H9 (cell line): ENCODE measurements at regions not wholly inside any gene's neighbourhood (a gene's known extent, or its start where the extent isn't known, plus 50 kb on each side); places are given as distances from the start of the nearest gene placed in this dataset.

ENCODE experiments used
- DNase-seq: peaks from one replicate; pipeline ENCODE4 v3.0.0-alpha.2; 2017
- H2AFZ ChIP-seq: one replicate; pipeline ENCODE4 v1.6.1; 2013; ENCODE audit warnings: mild to moderate bottlenecking, low read length, control low read depth, moderate library complexity
- H2AK5ac ChIP-seq: 2 replicates; pipeline ENCODE4 v1.6.1; 2013; ENCODE audit warnings: low read length, control low read depth, mixed read lengths; ENCODE audit not compliant: insufficient read length
- H2BK120ac ChIP-seq: one replicate; pipeline ENCODE4 v1.6.1; 2013; ENCODE audit warnings: low read depth, mild to moderate bottlenecking, low read length, control low read depth, inconsistent platforms; ENCODE audit not compliant: poor library complexity, severe bottlenecking
- H2BK12ac ChIP-seq: 2 replicates; pipeline ENCODE4 v1.6.1; 2013; ENCODE audit warnings: low read length, control low read depth, mixed read lengths, low read depth; ENCODE audit not compliant: insufficient read length
- H2BK15ac ChIP-seq: 2 replicates; pipeline ENCODE4 v1.6.1; 2013; ENCODE audit warnings: low read depth, low read length, control low read depth
- H2BK20ac ChIP-seq: one replicate; pipeline ENCODE4 v1.6.1; 2013; ENCODE audit warnings: low read depth, mild to moderate bottlenecking, low read length, control low read depth, inconsistent platforms; ENCODE audit not compliant: poor library complexity, severe bottlenecking
- H2BK5ac ChIP-seq: 2 replicates; pipeline ENCODE4 v1.6.1; 2013; ENCODE audit warnings: low read length, control low read depth, mixed read lengths; ENCODE audit not compliant: insufficient read length
- H3K14ac ChIP-seq: 2 replicates; pipeline ENCODE4 v1.6.1; 2013; ENCODE audit warnings: low read length, control low read depth; ENCODE audit not compliant: insufficient read depth
- H3K18ac ChIP-seq: 2 replicates; pipeline ENCODE4 v1.6.1; 2013; ENCODE audit warnings: low read depth, mild to moderate bottlenecking, mixed read lengths, low read length, control low read depth; ENCODE audit not compliant: insufficient read length
- H3K23ac ChIP-seq: 2 replicates; pipeline ENCODE4 v1.6.1; 2013; ENCODE audit warnings: low read length, control low read depth, mixed read lengths, low read depth; ENCODE audit not compliant: insufficient read length
- H3K23me2 ChIP-seq: 2 replicates; pipeline ENCODE4 v1.6.1; 2013; ENCODE audit warnings: low read depth, mild to moderate bottlenecking, mixed read lengths, low read length, control low read depth; ENCODE audit not compliant: insufficient read length, poor library complexity, severe bottlenecking
- H3K27ac ChIP-seq: 2 replicates; pipeline ENCODE4 v1.5.1; 2013; ENCODE audit warnings: low read length, control low read depth, mixed read lengths, low read depth; ENCODE audit not compliant: insufficient read length
- H3K27me3 ChIP-seq: 2 replicates; pipeline ENCODE4 v1.6.1; 2013; ENCODE audit warnings: low read length, control low read depth, inconsistent platforms; ENCODE audit not compliant: insufficient read depth
- H3K4ac ChIP-seq: 2 replicates; pipeline ENCODE4 v1.6.1; 2013; ENCODE audit warnings: low read depth, mild to moderate bottlenecking, control low read depth, inconsistent platforms, low read length, moderate library complexity
- H3K4me1 ChIP-seq: 2 replicates; pipeline ENCODE4 v1.6.1; 2013; ENCODE audit warnings: low read length, control low read depth, inconsistent platforms; ENCODE audit not compliant: insufficient read depth
- H3K4me2 ChIP-seq: 2 replicates; pipeline ENCODE4 v1.6.1; 2013; ENCODE audit warnings: low read length, control low read depth, mixed read lengths; ENCODE audit not compliant: insufficient read length, insufficient read depth
- H3K56ac ChIP-seq: 2 replicates; pipeline ENCODE4 v1.6.1; 2013; ENCODE audit warnings: low read depth, mild to moderate bottlenecking, mixed read lengths, low read length, control low read depth; ENCODE audit not compliant: insufficient read length
- H3K79me1 ChIP-seq: 2 replicates; pipeline ENCODE4 v1.6.1; 2013; ENCODE audit warnings: low read depth, mild to moderate bottlenecking, moderate library complexity, low read length, control low read depth, inconsistent platforms; ENCODE audit not compliant: insufficient read depth, poor library complexity, severe bottlenecking
- H3K79me2 ChIP-seq: 2 replicates; pipeline ENCODE4 v1.6.1; 2013; ENCODE audit warnings: low read length, control low read depth, inconsistent platforms; ENCODE audit not compliant: insufficient read depth
- H3K9ac ChIP-seq: 2 replicates; pipeline ENCODE4 v1.6.1; 2013; ENCODE audit warnings: low read length, control low read depth, mixed read lengths; ENCODE audit not compliant: insufficient read length; ENCODE audit errors: extremely low read depth
- H3K9me3 ChIP-seq: one replicate; pipeline ENCODE4 v1.6.1; 2013; ENCODE audit warnings: low read depth, low read length, inconsistent platforms; ENCODE audit not compliant: control insufficient read depth
- H3T11ph ChIP-seq: one replicate; pipeline ENCODE4 v1.6.1; 2013; ENCODE audit warnings: mild to moderate bottlenecking, low read length, control low read depth, inconsistent platforms
- H4K20me1 ChIP-seq: one replicate; pipeline ENCODE4 v1.6.1; 2013; ENCODE audit not compliant: control insufficient read depth, insufficient read length, insufficient read depth
- H4K5ac ChIP-seq: 2 replicates; pipeline ENCODE4 v1.6.1; 2013; ENCODE audit warnings: low read depth, mild to moderate bottlenecking, mixed read lengths, low read length, control low read depth; ENCODE audit not compliant: insufficient read length
- H4K8ac ChIP-seq: replicated peaks from 2 replicates; pipeline ENCODE4 v1.6.1; 2013; ENCODE audit warnings: low read length, control low read depth, mixed read lengths, low read depth; ENCODE audit not compliant: insufficient read length
- H4K91ac ChIP-seq: 2 replicates; pipeline ENCODE4 v1.6.1; 2013; ENCODE audit warnings: low read depth, mild to moderate bottlenecking, moderate library complexity, mixed read lengths, low read length, control low read depth; ENCODE audit not compliant: insufficient read length
- H3K27ac Mint-ChIP-seq, 3 experiments: 2 replicates in 2 of 3; 3 replicates in 1 of 3; pipeline ENCODE4 v1.8.0; 2020 to 2021; ENCODE audit warnings: mixed read lengths in 3 of 3, mild to moderate bottlenecking in 1 of 3, moderate library complexity in 1 of 3
- H3K27me3 Mint-ChIP-seq: 2 replicates; pipeline ENCODE4 v1.8.0; 2021; ENCODE audit warnings: low read depth, mild to moderate bottlenecking, moderate library complexity, mixed read lengths
- H3K36me3 Mint-ChIP-seq, 3 experiments: 2 replicates in 2 of 3; 3 replicates in 1 of 3; pipeline ENCODE4 v1.8.0; 2020 to 2021; ENCODE audit warnings: low read depth in 3 of 3, mixed read lengths in 3 of 3; ENCODE audit not compliant: insufficient read depth in 1 of 3
- H3K4me1 Mint-ChIP-seq, 2 experiments: 2 replicates each; pipeline ENCODE4 v1.8.0; 2020; ENCODE audit warnings: mixed read lengths in 2 of 2
- H3K4me3 Mint-ChIP-seq, 2 experiments: 2 replicates in 1 of 2; 3 replicates in 1 of 2; pipeline ENCODE4 v1.8.0; 2020 to 2021; ENCODE audit warnings: mild to moderate bottlenecking in 2 of 2, mixed read lengths in 2 of 2, moderate library complexity in 1 of 2
- H3K9me3 Mint-ChIP-seq, 2 experiments: 2 replicates in 1 of 2; 3 replicates in 1 of 2; pipeline ENCODE4 v1.8.0; 2020; ENCODE audit warnings: mild to moderate bottlenecking in 2 of 2, mixed read lengths in 2 of 2, moderate library complexity in 1 of 2
- CTCF ChIP-seq: fragments of 200-600 bp; sonication (generic); conservative IDR thresholded peaks from 3 replicates; pipeline ENCODE4 v1.8.0; 2021; ENCODE audit warnings: antibody characterized with exemption, mild to moderate bottlenecking
- WGBS: extraction: QIAGEN DNeasy Blood & Tissue Kit; methylation state at CpG from one replicate; pipeline ENCODE4 v1.1.7; 2013; ENCODE audit warnings: missing lambda C conversion rate, low lambda C conversion rate, mixed read lengths; ENCODE audit not compliant: insufficient read length; ENCODE audit errors: extremely low coverage; 5-methylcytosine and 5-hydroxymethylcytosine counted together

GRCh38 chrX:93419642-93420041 is 253.7 kb downstream of the NAP1L3 start:
- H2AFZ ChIP-seq = no peak overlapping the region
- H3K14ac ChIP-seq = no peak overlapping the region
- no peak overlapping the region for H3K23ac ChIP-seq
- no peak overlapping the region for H3K56ac ChIP-seq
- H3K27me3 ChIP-seq = no peaks in the 10 kb centered on the region
- Mint-ChIP-seq H3K4me3 (no peak overlapping the region), H3K9me3 (peaks cover 0 to 6% of the 10 kb centered on the region in 2 experiments; a peak in 4 of 5 replicates), H3K27me3 (no peaks in the 10 kb centered on the region), H3K4me1 (peaks cover 21 to 26% of the 10 kb centered on the region in 2 experiments), H3K36me3 (peaks cover 0 to 6% (median 0%) of the 10 kb centered on the region in 3 experiments; a peak in 3 of 7 replicates), H3K27ac (peak overlapping the region in 1 of 3 experiments; percentile 20; a peak in 1 of 7 replicates)
- H3K4ac ChIP-seq = no peak overlapping the region
- H2BK5ac ChIP-seq = no peak overlapping the region
- no peaks in the 10 kb centered on the region for H3K79me2 ChIP-seq
- no peak overlapping the region for H2BK15ac ChIP-seq
- H3K23me2 ChIP-seq = no peaks in the 10 kb centered on the region
- H3K9ac ChIP-seq = no peak overlapping the region
- TF ChIP-seq CTCF = no peak
- no peak overlapping the region for H4K91ac ChIP-seq
- no peaks in the 10 kb centered on the region for H3K9me3 ChIP-seq
- H3K4me2 ChIP-seq = no peak overlapping the region
- H2AK5ac ChIP-seq = no peak overlapping the region
- no peak overlapping the region for H4K8ac ChIP-seq
- no peaks in the 10 kb centered on the region for H4K20me1 ChIP-seq
- no peak overlapping the region for H2BK120ac ChIP-seq
- 0 out of 2 replicates have a peak, but pooled peaks cover 2% of the 10 kb centered on the region for H3K4me1 ChIP-seq
- H2BK20ac ChIP-seq = peak overlapping the region; percentile 26
- no peaks in the 10 kb centered on the region for H3K79me1 ChIP-seq
- no peak overlapping the region for H4K5ac ChIP-seq
- H3K27ac ChIP-seq = no peak overlapping the region
- no peak overlapping the region for H3K18ac ChIP-seq
- WGBS = no CpG with 5 or more reads among the region's 1 CpG
- no peak overlapping the region for H3T11ph ChIP-seq
- H2BK12ac ChIP-seq = no peak overlapping the region
- DNase-seq = no peak
